GM18870 (cell line): ENCODE measurements at regions not wholly inside any gene's neighbourhood (a gene's known extent, or its start where the extent isn't known, plus 50 kb on each side); places are given as distances from the start of the nearest gene placed in this dataset.

Experiments
- ATAC-seq: cut with Tn5 transposase; IDR thresholded peaks from one replicate; pipeline ENCODE4 v1.9.1; 2021; ENCODE audit warnings: moderate library complexity; ENCODE audit not compliant: unreplicated experiment

- no peak for ATAC-seq
Measured at GRCh38 chr20:12354725-12355124, 437.0 kb downstream of the BTBD3 start.

GRCh38 chr20:12355185-12355584 lies 437.5 kb downstream of the BTBD3 start:
- no peak for ATAC-seq

GRCh38 chr20:12358006-12358654 lies 440.4 kb downstream of the BTBD3 start:
- no peak for ATAC-seq

GRCh38 chr20:12358655-12359009 lies 440.9 kb downstream of the BTBD3 start:
- ATAC-seq, result no peak

GRCh38 chr20:12371990-12372389 lies 454.3 kb downstream of the BTBD3 start:
- no peak for ATAC-seq

- ATAC-seq, result no peak
Measured at GRCh38 chr20:12372557-12372956, 454.9 kb downstream of the BTBD3 start.

- no peak for ATAC-seq
Measured at GRCh38 chr20:12375967-12376366, 458.3 kb downstream of the BTBD3 start.

GRCh38 chr20:12383821-12384220 lies 466.1 kb downstream of the BTBD3 start:
- ATAC-seq, result no peak

- no peak for ATAC-seq
Measured at GRCh38 chr20:12386821-12387220, 469.1 kb downstream of the BTBD3 start.

GRCh38 chr20:12391099-12391498 lies 473.4 kb downstream of the BTBD3 start:
- ATAC-seq, result no peak

- no peak for ATAC-seq
Measured at GRCh38 chr20:12394786-12395185, 477.1 kb downstream of the BTBD3 start.

- ATAC-seq, result no peak
Measured at GRCh38 chr20:12395353-12395752, 477.7 kb downstream of the BTBD3 start.

- ATAC-seq, result no peak
Measured at GRCh38 chr20:12395760-12396159, 478.1 kb downstream of the BTBD3 start.

- no peak for ATAC-seq
Measured at GRCh38 chr20:12399110-12399836, 481.6 kb downstream of the BTBD3 start.

GRCh38 chr20:12404941-12405340 lies 487.2 kb downstream of the BTBD3 start:
- ATAC-seq, result no peak

- ATAC-seq, result no peak
Measured at GRCh38 chr20:12406978-12407377, 489.3 kb downstream of the BTBD3 start.

GRCh38 chr20:12409501-12409900 lies 491.8 kb downstream of the BTBD3 start:
- no peak for ATAC-seq

GRCh38 chr20:12410783-12411182 lies 493.1 kb downstream of the BTBD3 start:
- ATAC-seq, result no peak

GRCh38 chr20:12411246-12411940 lies 493.7 kb downstream of the BTBD3 start:
- no peak for ATAC-seq

GRCh38 chr20:12413116-12413515 lies 495.4 kb downstream of the BTBD3 start:
- no peak for ATAC-seq

- no peak for ATAC-seq
Measured at GRCh38 chr20:12414446-12415274, 497.0 kb downstream of the BTBD3 start.
